GM21786 (cell line): ENCODE measurements at regions not wholly inside any gene's neighbourhood (a gene's known extent, or its start where the extent isn't known, plus 50 kb on each side); places are given as distances from the start of the nearest gene placed in this dataset.
"Not testable (repeated sequence)": the region's sequence is repeated elsewhere in the genome, so short reads cannot be mapped to it uniquely, and the experiment has no call there.

Experiments
- ATAC-seq: cut with Tn5 transposase; IDR thresholded peaks from one replicate; pipeline ENCODE4 v1.9.1; 2021; ENCODE audit not compliant: unreplicated experiment

DNA sequence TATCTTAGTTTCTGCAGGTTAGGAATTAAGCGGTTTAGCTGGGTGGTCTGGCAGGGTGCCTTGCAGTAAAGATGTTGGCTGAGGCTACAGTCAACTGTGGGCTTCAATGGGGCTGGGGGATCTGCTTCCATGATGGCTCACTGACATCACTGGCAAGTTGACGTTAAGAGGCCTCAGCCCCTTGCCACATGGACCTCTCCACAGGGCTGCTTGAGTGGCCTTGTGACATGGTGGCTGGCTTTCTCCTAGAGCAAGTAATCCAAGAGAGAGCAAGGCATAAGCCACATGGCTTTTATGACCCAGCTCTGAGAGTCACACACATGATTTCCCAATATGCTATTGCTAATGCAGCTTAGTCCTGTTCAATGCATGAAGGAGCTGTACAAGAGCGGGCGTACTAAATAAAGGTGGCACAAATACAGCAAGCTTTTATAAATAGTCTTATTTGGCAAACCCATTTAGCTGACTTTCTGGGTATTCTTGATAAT is 109.1 kb downstream of the SEPTIN7 start:
- ATAC-seq, result no peak

DNA sequence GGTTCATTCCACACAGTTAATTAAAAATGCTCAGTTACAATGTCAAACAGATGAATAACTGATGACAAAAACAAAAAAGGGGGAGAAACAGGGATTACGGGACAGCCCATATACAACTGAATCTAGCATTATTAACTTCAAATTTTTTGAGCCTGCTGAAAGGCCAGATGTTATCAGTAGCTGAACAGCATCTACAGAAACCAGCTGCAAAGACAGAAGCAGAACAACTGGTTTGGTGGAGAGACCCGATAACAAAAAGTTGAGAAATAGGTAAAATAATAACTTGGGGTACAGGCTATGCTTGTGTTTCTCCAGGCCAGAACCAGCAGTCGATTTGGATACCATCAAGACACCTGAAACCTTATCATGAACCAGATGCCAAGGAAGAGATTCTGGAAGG is 109.8 kb downstream of the SEPTIN7 start:
- ATAC-seq, result not testable (repeated sequence)

DNA sequence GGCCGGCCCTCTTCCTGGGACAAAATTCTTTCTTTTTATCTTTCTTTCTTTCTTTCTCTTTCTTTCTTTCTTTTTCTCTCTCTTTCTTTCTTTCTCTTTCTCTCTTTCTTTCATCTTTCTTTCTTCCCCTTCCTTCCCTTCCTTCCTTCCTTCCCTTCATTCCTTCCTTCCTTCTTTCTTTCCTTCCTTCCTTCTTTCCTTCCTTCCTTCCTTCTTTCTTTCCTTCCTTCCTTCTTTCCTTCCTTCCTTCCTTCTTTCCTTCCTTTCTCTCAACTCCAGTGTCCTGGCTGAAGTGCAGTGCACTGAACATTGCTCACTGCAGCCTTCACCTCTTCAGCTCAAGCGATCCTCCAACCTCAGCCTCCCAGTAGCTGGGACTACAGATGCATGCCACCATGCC is 112.5 kb downstream of the SEPTIN7 start:
- ATAC-seq, result not testable (repeated sequence)

DNA sequence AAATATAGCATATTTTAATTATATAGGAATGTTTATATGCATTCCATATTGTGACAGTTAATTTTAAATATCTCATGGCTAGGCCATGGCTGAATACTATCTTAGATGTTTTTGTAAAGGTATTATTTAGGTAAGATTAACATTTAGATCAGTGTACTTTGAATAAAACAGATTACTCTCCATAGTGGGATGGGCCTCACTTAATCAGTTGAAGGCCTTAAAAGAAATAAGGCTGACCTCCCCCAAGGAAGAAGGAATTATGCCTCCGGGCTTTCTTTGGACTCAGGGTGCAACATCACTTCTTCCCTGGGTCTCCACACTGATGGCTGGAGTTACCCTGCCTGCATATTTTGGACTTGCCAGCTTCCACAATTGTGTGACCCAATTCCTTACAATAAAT is 113.4 kb downstream of the SEPTIN7 start:
- ATAC-seq, result not testable (repeated sequence)

DNA sequence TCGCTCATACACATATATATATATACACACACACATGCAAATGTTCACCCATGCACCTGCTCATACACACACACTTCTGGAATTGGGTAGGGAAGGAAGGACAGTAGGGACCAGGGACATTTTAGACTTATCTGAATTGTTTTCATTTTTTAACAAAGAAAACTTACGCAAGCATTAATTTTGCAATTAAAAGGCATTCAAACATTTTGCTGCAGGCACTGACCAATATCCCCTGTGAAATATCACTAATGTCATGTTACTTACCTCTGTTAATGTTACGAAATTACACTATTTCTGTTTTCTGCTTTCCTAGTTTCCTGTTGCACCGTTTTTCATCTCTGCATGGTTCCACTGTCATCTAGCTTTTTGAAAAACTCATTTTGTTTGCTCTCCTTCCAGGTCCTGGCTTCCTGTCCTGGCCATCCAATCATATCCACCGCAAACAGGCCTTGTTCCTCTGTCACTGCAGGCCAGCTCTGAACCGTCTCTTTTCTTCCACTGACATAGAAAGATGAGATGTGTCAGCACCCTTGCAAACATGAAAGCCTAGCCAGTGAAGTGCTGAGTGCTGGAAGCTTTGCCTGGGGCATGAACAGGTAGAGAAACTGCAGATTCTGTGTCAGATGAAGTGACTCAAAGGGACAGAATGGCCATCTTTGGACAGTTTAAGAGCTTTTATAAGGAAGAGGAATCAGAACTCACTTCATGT is 114.5 kb downstream of the SEPTIN7 start:
- not testable (repeated sequence) for ATAC-seq

DNA sequence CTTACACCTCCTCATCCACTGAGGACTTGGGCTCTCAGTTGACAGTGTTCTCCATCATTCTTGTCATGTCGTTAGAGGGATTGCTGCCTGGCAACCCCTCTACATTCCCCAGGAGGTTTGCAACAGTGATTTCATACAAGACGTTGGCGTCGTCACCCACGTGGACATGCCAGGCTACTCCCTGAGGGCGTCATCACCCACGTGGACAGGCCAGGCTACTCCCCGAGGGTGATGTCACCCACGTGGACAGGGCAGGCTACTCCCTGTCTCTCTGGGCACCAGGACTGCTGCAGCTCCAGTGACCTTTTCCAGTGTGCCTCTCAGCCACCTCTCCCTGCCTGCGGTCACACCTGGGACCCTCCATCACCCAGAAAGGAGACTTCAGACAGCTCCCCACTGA is 117.4 kb downstream of the SEPTIN7 start:
- not testable (repeated sequence) for ATAC-seq

DNA sequence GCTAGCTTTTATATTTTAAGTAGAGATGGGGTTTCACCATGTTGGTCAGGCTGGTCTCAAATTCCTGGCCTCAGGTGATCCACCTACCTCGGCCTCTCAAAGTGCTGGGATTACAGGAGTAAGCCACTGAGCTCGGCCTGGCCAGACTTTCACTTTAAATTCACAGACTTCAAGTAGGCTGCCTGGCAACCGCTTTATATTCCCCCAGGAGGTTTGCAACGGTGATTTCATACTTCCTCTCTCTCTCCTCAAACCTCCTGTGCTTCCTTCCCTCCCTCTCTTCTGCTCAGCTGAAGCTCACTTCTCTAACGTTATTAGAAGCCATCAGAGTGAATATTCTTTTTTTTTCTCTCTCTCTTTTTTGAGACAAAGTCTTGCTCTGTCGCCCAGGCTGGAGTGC is 118.8 kb downstream of the SEPTIN7 start:
- peak; percentile 87 for ATAC-seq

DNA sequence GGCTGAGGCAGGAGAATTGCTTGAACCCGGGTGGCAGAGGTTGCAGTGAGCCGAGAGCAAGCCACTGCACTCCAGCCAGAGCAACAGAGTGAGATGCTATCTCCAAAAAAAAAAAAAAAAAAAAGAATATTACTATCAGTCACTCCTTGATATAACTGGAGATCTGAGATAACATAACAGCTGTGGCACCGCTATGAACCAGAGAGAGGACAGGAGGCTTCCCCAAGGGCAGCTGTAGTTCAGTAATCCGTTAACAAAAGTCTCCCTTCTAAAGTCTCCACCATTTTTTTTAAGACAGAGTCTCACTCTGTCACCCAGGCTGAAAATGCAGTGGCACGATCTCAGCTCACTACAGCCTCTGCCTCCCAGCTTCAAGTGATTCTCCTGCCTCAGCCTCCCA is 120.5 kb downstream of the SEPTIN7 start:
- not testable (repeated sequence) for ATAC-seq

DNA sequence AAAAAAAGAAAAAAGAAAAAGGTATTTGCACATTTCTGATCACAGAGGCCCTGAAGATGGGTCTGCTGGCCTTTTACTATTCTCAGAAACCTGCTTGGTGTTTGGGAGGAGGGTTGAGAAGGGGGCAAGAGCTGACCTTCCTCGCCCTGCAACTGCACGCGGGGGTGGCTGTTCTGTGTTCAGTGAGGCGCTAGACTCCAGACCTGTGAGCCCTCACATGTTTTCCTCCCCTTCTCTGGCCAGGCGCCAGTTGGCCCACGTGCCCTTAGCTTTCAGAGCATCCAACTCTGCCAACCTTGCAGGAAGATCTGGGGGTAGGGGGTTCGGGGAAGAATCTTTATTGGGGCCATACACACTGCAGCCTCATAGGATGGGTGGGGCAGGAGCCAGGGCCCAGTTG is 123.8 kb downstream of the SEPTIN7 start:
- not testable (repeated sequence) for ATAC-seq

DNA sequence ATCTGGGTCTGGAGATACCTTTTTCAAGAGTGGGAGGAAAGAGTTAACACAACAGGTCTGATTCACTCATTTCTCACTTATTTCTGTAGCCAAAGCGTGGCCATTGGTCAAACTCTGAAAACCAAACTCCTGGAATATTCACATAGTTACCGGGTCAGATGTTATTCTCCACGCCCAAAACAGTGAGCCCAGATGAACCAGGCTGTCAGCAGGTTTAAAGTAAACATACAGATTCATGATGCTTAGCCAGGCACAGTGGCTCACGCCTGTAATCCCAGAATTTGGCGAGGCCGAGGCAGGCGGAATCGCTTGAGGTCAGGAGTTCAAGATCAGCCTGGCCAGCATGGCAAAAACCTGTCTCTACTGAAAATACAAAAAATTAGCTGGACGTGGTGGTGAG is 126.1 kb downstream of the SEPTIN7 start:
- not testable (repeated sequence) for ATAC-seq

DNA sequence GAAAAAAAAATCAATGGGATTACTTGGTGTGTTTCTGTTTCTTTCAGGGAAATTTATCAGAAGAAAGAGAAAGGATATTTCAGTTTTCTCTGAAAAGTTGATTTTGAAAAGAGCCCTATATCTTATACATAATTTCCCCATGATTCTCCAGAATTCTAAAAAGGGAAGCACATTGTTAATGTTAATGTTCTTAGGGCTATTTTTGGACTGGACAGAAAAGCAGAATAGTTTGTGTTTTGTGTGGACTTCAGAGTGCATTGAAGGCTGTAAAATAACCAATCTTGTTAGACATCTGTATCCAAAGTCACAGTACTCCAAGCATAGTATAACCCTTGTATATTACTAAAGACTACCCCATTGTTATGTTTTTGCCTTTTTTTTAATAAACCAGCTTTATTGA is 130.3 kb downstream of the SEPTIN7 start:
- ATAC-seq, result not testable (repeated sequence)

DNA sequence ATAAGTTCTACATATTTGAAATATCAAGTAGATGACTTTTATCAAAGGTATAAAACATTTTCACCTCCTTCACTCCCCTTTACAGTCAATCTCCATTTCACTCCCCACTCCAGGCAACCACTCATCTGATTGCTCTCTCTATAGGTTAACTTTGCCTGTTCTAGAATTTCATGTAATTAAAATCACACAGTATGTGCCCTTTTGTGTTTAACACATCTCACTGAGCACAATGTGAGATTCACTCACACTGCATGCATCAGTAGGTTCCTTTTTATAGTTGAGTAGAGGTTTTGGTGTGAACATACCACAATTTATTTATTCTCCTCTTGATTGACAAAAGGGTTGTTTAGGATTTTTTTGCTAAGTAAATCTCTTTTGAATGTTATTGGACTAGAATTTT is 130.7 kb downstream of the SEPTIN7 start:
- ATAC-seq, result not testable (repeated sequence)

DNA sequence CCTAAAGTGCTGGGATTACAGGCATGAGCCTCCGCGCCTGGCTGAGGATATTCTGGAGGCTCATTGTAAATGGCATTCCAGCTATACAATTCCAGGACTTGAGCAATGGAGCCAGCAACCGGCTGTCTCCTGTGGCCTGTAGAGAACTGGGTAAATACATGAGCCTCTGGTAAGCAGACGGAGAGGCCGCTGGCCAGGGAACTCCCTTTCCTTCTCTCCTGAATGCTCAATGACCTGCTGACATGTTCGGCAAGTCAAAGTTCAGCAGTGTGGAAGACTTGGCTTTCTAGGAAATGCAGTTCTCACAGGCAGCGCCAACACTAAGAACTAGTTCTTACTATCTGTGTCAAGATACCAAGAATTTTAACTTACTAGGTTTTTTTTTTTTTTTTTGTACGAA is 139.8 kb downstream of the SEPTIN7 start:
- not testable (repeated sequence) for ATAC-seq

DNA sequence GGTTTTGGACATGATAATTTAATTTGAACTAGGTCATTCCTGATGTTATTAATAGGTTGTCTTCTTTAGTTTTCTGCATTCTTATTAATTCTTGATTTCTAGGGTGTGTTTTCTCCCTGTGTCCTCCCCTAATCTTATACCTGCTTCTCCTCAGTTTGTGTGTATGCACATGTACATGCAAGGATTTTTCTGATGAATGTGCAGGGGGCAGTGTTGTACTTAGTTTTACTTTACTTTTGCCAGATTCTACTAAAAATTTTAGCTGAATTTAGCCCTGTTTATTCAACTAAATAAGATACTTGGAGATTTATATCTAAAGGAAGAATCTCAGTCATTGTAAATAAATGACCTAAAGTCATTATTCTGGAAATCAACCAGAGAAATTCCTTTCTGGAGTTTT is 144.8 kb downstream of the SEPTIN7 start:
- not testable (repeated sequence) for ATAC-seq

DNA sequence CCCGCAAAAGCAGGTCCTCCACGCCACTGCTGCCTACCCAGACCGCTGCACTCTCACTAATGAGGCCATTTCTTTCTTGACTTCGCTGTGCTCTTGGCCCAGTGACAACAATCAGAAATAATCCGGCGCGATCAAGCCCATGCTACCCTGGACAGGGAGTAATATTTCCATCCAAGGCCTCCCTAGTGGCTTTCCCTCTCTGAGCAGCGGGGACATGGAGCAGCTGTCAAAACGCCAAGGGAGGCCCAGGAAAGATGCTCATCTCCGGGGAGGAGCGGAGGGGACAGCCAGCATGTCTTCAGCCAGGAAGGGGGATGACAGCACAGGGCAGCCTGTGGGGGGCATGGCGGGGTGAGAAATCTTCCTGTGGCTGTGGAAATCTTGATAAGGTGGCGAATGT is 154.9 kb downstream of the SEPTIN7 start:
- ATAC-seq, result not testable (repeated sequence)

DNA sequence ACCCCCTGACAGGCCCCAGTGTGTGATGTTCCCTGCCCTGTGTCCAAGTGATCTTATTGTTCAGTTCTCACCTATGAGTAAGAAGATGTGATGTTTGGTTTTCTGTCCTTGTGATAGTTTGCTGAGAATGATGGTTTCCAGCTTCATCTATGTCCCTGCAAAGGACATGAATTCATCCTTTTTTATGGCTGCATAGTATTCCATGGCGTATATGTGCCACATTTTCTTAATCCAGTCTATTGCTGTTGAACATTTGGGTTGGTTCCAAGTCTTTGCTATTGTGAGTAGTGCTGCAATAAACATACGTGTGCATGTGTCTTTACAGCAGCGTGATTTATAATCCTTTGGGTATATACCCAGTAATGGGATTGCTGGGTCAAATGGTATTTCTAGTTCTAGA is 156.1 kb downstream of the SEPTIN7 start:
- ATAC-seq, result not testable (repeated sequence)

DNA sequence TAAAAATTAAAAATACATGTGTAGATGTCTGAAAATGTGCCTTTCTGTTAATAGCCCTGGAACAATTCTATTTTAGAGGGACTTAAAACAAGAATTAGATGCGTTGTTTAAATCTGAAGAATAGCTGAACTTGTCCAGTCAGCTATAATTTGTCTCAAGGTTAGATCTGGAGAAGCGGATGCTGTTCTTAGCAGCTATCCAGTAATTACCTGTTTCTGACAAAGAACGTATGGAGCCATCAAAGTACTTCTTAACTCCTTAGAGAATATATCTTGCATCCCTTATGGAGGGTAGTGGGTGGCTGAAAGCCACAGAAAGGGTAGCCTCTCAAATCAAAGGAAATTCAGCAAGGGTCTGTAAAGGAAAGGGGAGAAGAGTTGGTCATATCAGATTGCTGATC is 160.4 kb downstream of the SEPTIN7 start:
- not testable (repeated sequence) for ATAC-seq

DNA sequence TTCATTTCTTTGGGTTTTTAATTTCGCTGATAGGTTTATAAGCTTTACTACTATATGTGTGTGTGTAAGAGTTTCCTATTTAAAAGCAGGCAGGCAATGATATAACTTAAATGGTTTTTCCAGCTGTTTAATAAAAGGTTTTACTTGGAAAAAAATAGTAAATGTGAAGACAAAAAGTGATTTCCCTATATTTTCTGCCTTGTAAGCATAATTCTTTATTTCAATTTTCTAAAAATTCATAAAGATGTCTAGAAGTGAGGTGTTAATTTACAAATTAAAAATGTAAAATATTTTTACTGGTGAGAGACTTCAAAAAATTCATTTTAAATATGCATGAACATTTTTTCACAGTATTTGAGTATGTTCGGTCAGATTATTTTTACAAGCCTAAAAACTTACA is 161.8 kb downstream of the SEPTIN7 start:
- not testable (repeated sequence) for ATAC-seq

DNA sequence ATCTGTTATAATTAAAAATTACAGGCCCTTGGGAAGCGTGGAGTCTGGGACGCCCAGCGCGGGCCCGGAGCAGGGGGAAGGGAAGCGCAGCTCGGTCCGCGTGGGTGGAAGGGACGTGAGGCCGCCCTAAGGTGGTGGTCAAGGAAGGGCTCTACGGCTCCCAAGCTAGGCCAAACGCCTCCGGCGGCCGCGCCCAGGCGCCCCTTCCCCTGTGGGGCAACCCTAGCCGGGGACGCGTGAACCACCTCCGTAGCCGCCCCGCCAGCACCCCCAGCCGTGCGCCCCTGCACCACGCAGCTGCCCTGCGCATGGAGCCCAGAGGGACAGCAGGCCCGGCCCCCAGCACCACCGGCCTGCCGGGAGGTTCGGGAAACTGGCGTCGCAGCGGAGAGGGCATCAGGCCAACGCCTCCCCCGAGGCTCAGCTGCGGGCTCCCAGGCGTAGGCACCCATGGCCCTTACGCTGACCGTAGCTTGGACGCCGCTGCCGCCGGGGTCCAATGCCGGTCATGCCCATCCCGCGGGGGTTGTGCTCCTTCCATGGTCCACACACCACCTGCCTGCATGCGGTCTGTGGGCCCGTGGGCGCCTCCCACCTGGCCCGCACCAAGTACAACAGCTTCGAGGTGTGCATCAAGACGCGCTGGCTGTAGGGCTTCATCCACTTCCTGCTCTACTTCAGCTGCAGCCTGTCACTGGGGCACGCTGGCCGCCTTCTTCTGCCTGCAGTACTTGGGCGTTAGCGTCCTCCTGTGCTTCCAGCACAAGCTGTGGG is 166.7 kb downstream of the SEPTIN7 start:
- ATAC-seq, result no peak

DNA sequence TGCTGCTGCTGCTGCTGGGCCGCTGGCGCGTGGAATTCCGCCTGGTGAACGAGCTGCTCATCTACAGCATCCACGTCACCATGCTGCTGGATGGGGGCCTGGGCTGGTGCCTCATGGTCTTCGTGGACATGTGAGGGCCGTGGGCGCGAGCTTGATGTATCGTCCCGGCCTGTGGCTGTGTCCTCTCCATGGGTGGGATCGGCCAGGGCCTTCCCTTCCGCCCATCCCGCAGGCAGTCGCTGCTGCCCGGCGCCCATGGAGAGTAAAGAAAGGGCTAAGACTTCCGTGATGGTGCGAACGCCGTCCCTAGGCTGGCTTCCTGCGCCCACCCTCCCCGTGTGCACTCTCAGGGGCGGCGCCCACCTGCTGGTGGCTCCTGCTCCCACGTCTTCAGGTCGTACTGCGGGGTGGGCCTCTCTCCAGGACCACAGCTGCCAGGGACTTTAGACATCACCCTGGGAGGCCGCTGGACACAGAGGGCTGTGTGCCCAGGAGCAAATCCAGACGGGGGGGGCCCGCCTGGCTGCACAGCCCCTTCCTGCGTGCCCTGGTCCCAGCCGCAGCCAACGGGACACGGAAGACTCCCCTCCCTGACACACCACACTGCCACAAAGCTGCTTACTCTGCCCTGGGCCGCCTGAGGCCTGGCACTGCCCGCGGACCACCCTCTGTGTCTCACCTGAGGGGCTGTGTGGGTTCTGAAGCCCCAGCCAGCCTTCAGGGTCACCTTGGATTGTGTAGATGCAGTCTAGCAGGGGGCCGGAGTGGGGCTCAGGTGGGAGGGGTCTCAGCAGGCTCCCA is 167.5 kb downstream of the SEPTIN7 start:
- ATAC-seq, result no peak

DNA sequence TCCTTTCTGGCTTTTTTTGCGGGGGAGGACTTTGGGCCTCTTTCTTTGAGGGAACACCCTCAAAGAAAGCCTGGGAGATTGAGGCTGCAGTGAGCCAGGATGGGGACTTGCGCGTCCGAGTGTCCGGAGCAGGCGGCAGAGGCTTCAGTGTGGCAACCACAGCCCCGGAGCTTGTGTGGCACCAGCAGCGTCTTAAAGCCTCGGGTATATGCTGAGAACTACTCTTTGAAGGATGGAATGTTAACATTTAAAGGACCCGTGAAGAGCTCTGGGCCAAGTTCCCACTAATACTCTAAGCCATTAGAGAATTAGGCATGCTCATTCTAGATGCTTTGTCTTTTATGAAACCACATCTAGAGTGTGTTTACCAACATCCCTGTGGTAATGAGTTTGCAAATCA is 168.2 kb downstream of the SEPTIN7 start:
- ATAC-seq, result no peak
